IMR-90 (cell line): ENCODE measurements at regions not wholly inside any gene's neighbourhood (a gene's known extent, or its start where the extent isn't known, plus 50 kb on each side); places are given as distances from the start of the nearest gene placed in this dataset.

Experiments
- ATAC-seq: fragments of 200-7000 bp; cut with Tn5 transposase; 2 replicates; pipeline ENCODE4 v1.9.1; 2020; ENCODE audit warnings: low read depth, mild to moderate bottlenecking, moderate library complexity
- BruUV-seq: library from RNA; stranded (reverse); fragments of 400-500 nt; replicated peaks from 2 replicates; lab custom pipeline; 2021; lab: Mats Ljungman, UMichigan
- CTCF ChIA-PET: fragments of 300-600 bp; formaldehyde crosslinking; extraction: SDS; loops from one replicate; lab custom pipeline; 2021; ENCODE audit warnings: antibody characterized with exemption; lab: Yijun Ruan, JAX
- POLR2A ChIA-PET: fragments of 300-600 bp; sonication (Branson Sonifier 250); formaldehyde crosslinking; loops from one replicate; lab custom pipeline; 2022; ENCODE audit warnings: antibody characterized with exemption; ENCODE audit not compliant: unreplicated experiment; lab: Charles Lee
- DNase-seq: peaks from one replicate; pipeline ENCODE4 v3.0.0; 2013
- H2AFZ ChIP-seq: replicated peaks from 2 replicates; pipeline ENCODE3; 2013; ENCODE audit warnings: low read length, mild to moderate bottlenecking; ENCODE audit not compliant: poor library complexity
- H2AK5ac ChIP-seq: 2 replicates; pipeline ENCODE4 v1.6.1; 2013; ENCODE audit warnings: low read depth, low read length, inconsistent platforms
- H2AK9ac ChIP-seq: replicated peaks from 2 replicates; pipeline ENCODE3; 2013; ENCODE audit warnings: mild to moderate bottlenecking, low read depth, low read length, moderate library complexity; ENCODE audit not compliant: poor library complexity
- H2BK120ac ChIP-seq: 2 replicates; pipeline ENCODE4 v1.6.1; 2013; ENCODE audit warnings: low read depth, low read length, inconsistent platforms
- H2BK15ac ChIP-seq: 3 replicates; pipeline ENCODE4 v1.6.1; 2013; ENCODE audit warnings: low read depth, low read length, inconsistent platforms
- H2BK20ac ChIP-seq: 2 replicates; pipeline ENCODE4 v1.6.1; 2013; ENCODE audit warnings: low read depth, mild to moderate bottlenecking, inconsistent platforms, low read length, moderate library complexity
- H2BK5ac ChIP-seq: 2 replicates; pipeline ENCODE4 v1.6.1; 2013; ENCODE audit warnings: mild to moderate bottlenecking, low read depth, low read length, inconsistent platforms; ENCODE audit not compliant: poor library complexity, severe bottlenecking
- H3K14ac ChIP-seq: replicated peaks from 2 replicates; pipeline ENCODE4 v1.6.1; 2013; ENCODE audit warnings: low read depth, low read length, inconsistent platforms
- H3K18ac ChIP-seq: 2 replicates; pipeline ENCODE4 v1.6.1; 2013; ENCODE audit warnings: low read depth, low read length, control low read depth
- H3K23ac ChIP-seq: 2 replicates; pipeline ENCODE4 v1.6.1; 2013; ENCODE audit warnings: low read depth, low read length, inconsistent platforms
- H3K27ac ChIP-seq: 2 replicates; pipeline ENCODE4 v1.5.1; 2013; ENCODE audit warnings: mild to moderate bottlenecking, control low read depth, low read length; ENCODE audit not compliant: insufficient read depth
- H3K27me3 ChIP-seq: 2 replicates; pipeline ENCODE4 v1.6.1; 2013; ENCODE audit warnings: low read length; ENCODE audit not compliant: control insufficient read depth, insufficient read depth
- H3K36me3 ChIP-seq: 2 replicates; pipeline ENCODE4 v1.6.1; 2013; ENCODE audit warnings: low read length, mixed read lengths; ENCODE audit not compliant: control insufficient read depth, insufficient read depth
- H3K4ac ChIP-seq: 2 replicates; pipeline ENCODE4 v1.6.1; 2013; ENCODE audit warnings: low read depth, low read length, inconsistent platforms
- H3K4me1 ChIP-seq: 2 replicates; pipeline ENCODE4 v1.6.1; 2013; ENCODE audit warnings: low read length, mixed read lengths; ENCODE audit not compliant: control insufficient read depth, insufficient read depth
- H3K4me2 ChIP-seq: 2 replicates; pipeline ENCODE4 v1.6.1; 2013; ENCODE audit warnings: low read depth, mild to moderate bottlenecking, control low read depth, low read length, moderate library complexity
- H3K4me3 ChIP-seq: 2 replicates; pipeline ENCODE4 v1.5.1; 2013; ENCODE audit warnings: low read depth, mild to moderate bottlenecking, control low read depth, low read length, moderate library complexity; ENCODE audit not compliant: insufficient read depth
- H3K56ac ChIP-seq: 2 replicates; pipeline ENCODE4 v1.6.1; 2013; ENCODE audit warnings: low read length, inconsistent platforms; ENCODE audit not compliant: insufficient read depth; ENCODE audit errors: extremely low read depth
- H3K79me1 ChIP-seq, 2 experiments: 2 replicates each; pipeline ENCODE4 v1.6.1; 2013; ENCODE audit warnings: low read length in 2 of 2, inconsistent platforms in 1 of 2, low read depth in 1 of 2
- H3K9ac ChIP-seq: 2 replicates; pipeline ENCODE4 v1.6.1; 2013; ENCODE audit warnings: low read depth, low read length, control low read depth
- H3K9me1 ChIP-seq: 2 replicates; pipeline ENCODE4 v1.6.1; 2013; ENCODE audit warnings: low read length, inconsistent platforms; ENCODE audit not compliant: insufficient read depth
- H3K9me3 ChIP-seq: 2 replicates; pipeline ENCODE4 v1.6.1; 2013; ENCODE audit warnings: low read length; ENCODE audit not compliant: control insufficient read depth, insufficient read depth
- H4K20me1 ChIP-seq: 2 replicates; pipeline ENCODE4 v1.6.1; 2013; ENCODE audit warnings: low read length, inconsistent platforms; ENCODE audit not compliant: insufficient read depth
- H4K5ac ChIP-seq: 2 replicates; pipeline ENCODE4 v1.6.1; 2013; ENCODE audit warnings: mild to moderate bottlenecking, low read depth, low read length, control low read depth
- H4K8ac ChIP-seq, 2 experiments: 2 replicates each; pipeline ENCODE4 v1.6.1; 2013; ENCODE audit warnings: low read depth in 2 of 2, low read length in 2 of 2, control low read depth in 1 of 2, inconsistent platforms in 1 of 2
- H4K91ac ChIP-seq: 2 replicates; pipeline ENCODE4 v1.6.1; 2013; ENCODE audit warnings: low read depth, low read length, inconsistent platforms; ENCODE audit not compliant: insufficient read depth
- BHLHE40 ChIP-seq: fragments of 150-350 bp; IDR thresholded peaks from 2 replicates; pipeline ENCODE4 v1.6.1; 2016; ENCODE audit warnings: mild to moderate bottlenecking, low read depth, low read length
- CEBPB ChIP-seq: IDR thresholded peaks from 2 replicates; pipeline ENCODE4 v1.6.1; 2012; ENCODE audit warnings: low read depth, low read length, improper control_type of control experiment
- CHD1 ChIP-seq: IDR thresholded peaks from 2 replicates; pipeline ENCODE4 v1.6.1; 2012; ENCODE audit warnings: low read depth, low read length, improper control_type of control experiment
- FOS ChIP-seq: fragments of 150-350 bp; IDR thresholded peaks from 2 replicates; pipeline ENCODE4 v1.6.1; 2016; ENCODE audit warnings: low read depth, low read length
- MAFK ChIP-seq: IDR thresholded peaks from 2 replicates; pipeline ENCODE4 v1.6.1; 2012; ENCODE audit warnings: low read depth, low read length, improper control_type of control experiment
- MAZ ChIP-seq: IDR thresholded peaks from 2 replicates; pipeline ENCODE4 v1.6.1; 2012; ENCODE audit warnings: low read depth, mild to moderate bottlenecking, low read length, improper control_type of control experiment, moderate library complexity, borderline replicate concordance
- MXI1 ChIP-seq: IDR thresholded peaks from 2 replicates; pipeline ENCODE4 v1.6.1; 2012; ENCODE audit warnings: low read depth, mild to moderate bottlenecking, low read length, moderate library complexity, borderline replicate concordance
- NFE2L2 ChIP-seq: fragments of 150-350 bp; IDR thresholded peaks from 2 replicates; pipeline ENCODE4 v1.6.1; 2016; ENCODE audit warnings: low read depth, mild to moderate bottlenecking, low read length
- POLR2A ChIP-seq: IDR thresholded peaks from 2 replicates; pipeline ENCODE4 v1.6.1; 2012; ENCODE audit warnings: mild to moderate bottlenecking, low read depth, low read length
- RAD21 ChIP-seq: IDR thresholded peaks from 2 replicates; pipeline ENCODE4 v1.6.1; 2012; ENCODE audit warnings: low read length, improper control_type of control experiment
- RCOR1 ChIP-seq: IDR thresholded peaks from 2 replicates; pipeline ENCODE4 v1.6.1; 2012; ENCODE audit warnings: mild to moderate bottlenecking, low read length, improper control_type of control experiment; ENCODE audit not compliant: insufficient replicate concordance
- RFX5 ChIP-seq: IDR thresholded peaks from 2 replicates; pipeline ENCODE4 v1.8.0; 2012; ENCODE audit warnings: low read depth, mild to moderate bottlenecking, low read length, moderate library complexity
- SMC3 ChIP-seq: fragments of 150-350 bp; IDR thresholded peaks from 2 replicates; pipeline ENCODE4 v1.6.1; 2016; ENCODE audit warnings: low read depth, mild to moderate bottlenecking, antibody characterized with exemption, low read length, moderate library complexity
- USF2 ChIP-seq: fragments of 150-350 bp; IDR thresholded peaks from 2 replicates; pipeline ENCODE4 v1.6.1; 2017; ENCODE audit warnings: mild to moderate bottlenecking, antibody characterized with exemption, low read length, low read depth
- WGBS, 2 experiments: methylation state at CpG; one replicate each; pipeline versions ENCODE4 v1.1.5 to v1.1.7; 2013; ENCODE audit warnings: missing lambda C conversion rate in 2 of 2; ENCODE audit not compliant: insufficient read length in 1 of 2; ENCODE audit errors: extremely low coverage in 2 of 2; 5-methylcytosine and 5-hydroxymethylcytosine counted together
- dilution Hi-C: fragments of 300-500 bp; cut with HindIII; formaldehyde crosslinking; loops from one replicate; pipeline ENCODE4 v1.14.3; 2018; ENCODE audit warnings: low sequenced_read_pairs; ENCODE audit not compliant: unreplicated experiment
- in situ Hi-C: fragments of 300-500 bp; cut with MboI; formaldehyde crosslinking; loops from 3 replicates; pipeline ENCODE4 v1.14.3; 2019; ENCODE audit warnings: low sequenced_read_pairs, inconsistent platforms, mixed read lengths
- intact Hi-C: fragments of 100-400 bp; cut with micrococcal nuclease; formaldehyde crosslinking; loops from 2 replicates; pipeline ENCODE4 v1.10.0; 2022
- TF ChIP-seq, protein P1 (sequence below): fragments of 150-350 bp; IDR thresholded peaks from 2 replicates; pipeline ENCODE4 v1.6.1; 2016; ENCODE audit warnings: low read depth, mild to moderate bottlenecking, low read length, moderate library complexity, borderline replicate concordance
- TF ChIP-seq, protein P2 (sequence below): conservative IDR thresholded peaks from 2 replicates; pipeline ENCODE4 v1.5.1; 2012; ENCODE audit warnings: mild to moderate bottlenecking, low read depth, low read length, improper control_type of control experiment

- in situ Hi-C loops (no loop called here), dilution Hi-C loops (no loop called here), intact Hi-C loops (no loop called here)
- Histone ChIP-seq H3K27ac (no peak overlapping the region), H3K4ac (no peak overlapping the region), H3K9me1 (no peaks in the 10 kb centered on the region), H3K27me3 (no peaks in the 10 kb centered on the region), H3K4me2 (no peak overlapping the region), H3K23ac (no peak overlapping the region), H4K20me1 (no peaks in the 10 kb centered on the region), H2BK15ac (no peak overlapping the region), H2AFZ (no peak overlapping the region), H2AK5ac (no peak overlapping the region), H2BK120ac (no peak overlapping the region), H4K5ac (no peak overlapping the region), H2BK20ac (no peak overlapping the region), H3K36me3 (no peaks in the 10 kb centered on the region), H2AK9ac (no peak overlapping the region), H4K91ac (no peak overlapping the region), H3K9me3 (peaks cover 2% of the 10 kb centered on the region; the same call in 1 of the 2 replicates), H3K9ac (no peak overlapping the region), H4K8ac (no peak overlapping the region), H3K79me1 (no peaks in the 10 kb centered on the region), H2BK5ac (no peak overlapping the region), H3K56ac (no peak overlapping the region), H3K4me3 (no peak overlapping the region), H3K14ac (no peak overlapping the region), H3K18ac (no peak overlapping the region), H3K4me1 (no peaks in the 10 kb centered on the region)
- BruUV-seq, result no TSS peak
- no CpG with 5 or more reads among the region's 1 CpG for WGBS, 2 experiments
- TF ChIP-seq, protein P1, sequence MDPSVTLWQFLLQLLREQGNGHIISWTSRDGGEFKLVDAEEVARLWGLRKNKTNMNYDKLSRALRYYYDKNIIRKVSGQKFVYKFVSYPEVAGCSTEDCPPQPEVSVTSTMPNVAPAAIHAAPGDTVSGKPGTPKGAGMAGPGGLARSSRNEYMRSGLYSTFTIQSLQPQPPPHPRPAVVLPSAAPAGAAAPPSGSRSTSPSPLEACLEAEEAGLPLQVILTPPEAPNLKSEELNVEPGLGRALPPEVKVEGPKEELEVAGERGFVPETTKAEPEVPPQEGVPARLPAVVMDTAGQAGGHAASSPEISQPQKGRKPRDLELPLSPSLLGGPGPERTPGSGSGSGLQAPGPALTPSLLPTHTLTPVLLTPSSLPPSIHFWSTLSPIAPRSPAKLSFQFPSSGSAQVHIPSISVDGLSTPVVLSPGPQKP, result no peak
- no peak for TF ChIP-seq MXI1
- TF ChIP-seq RCOR1, result no peak
- TF ChIP-seq BHLHE40, result no peak
- no peak for TF ChIP-seq FOS
- TF ChIP-seq NFE2L2, result no peak
- TF ChIP-seq CHD1, result no peak
- TF ChIP-seq RFX5, result no peak
- TF ChIP-seq RAD21, result no peak
- TF ChIP-seq MAZ, result no peak
- no peak for TF ChIP-seq MAFK
- TF ChIP-seq POLR2A, result no peak
- no peak for TF ChIP-seq CEBPB
- TF ChIP-seq USF2, result no peak
- TF ChIP-seq, protein P2, sequence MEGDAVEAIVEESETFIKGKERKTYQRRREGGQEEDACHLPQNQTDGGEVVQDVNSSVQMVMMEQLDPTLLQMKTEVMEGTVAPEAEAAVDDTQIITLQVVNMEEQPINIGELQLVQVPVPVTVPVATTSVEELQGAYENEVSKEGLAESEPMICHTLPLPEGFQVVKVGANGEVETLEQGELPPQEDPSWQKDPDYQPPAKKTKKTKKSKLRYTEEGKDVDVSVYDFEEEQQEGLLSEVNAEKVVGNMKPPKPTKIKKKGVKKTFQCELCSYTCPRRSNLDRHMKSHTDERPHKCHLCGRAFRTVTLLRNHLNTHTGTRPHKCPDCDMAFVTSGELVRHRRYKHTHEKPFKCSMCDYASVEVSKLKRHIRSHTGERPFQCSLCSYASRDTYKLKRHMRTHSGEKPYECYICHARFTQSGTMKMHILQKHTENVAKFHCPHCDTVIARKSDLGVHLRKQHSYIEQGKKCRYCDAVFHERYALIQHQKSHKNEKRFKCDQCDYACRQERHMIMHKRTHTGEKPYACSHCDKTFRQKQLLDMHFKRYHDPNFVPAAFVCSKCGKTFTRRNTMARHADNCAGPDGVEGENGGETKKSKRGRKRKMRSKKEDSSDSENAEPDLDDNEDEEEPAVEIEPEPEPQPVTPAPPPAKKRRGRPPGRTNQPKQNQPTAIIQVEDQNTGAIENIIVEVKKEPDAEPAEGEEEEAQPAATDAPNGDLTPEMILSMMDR, result no peak
- TF ChIP-seq SMC3, result no peak
- ChIA-PET CTCF (no interaction called here), POLR2A (no interaction called here)
- ATAC-seq, result no peak
- no peak for DNase-seq
These were observed 1311.7 kb upstream of the NXPH2 start for GRCh38 chr2:140091926-140092325.
